Epidermal melanocyte (primary cell): ENCODE measurements at regions not wholly inside any gene's neighbourhood (a gene's known extent, or its start where the extent isn't known, plus 50 kb on each side); places are given as distances from the start of the nearest gene placed in this dataset.

Experiments used
- DNase-seq: peaks from one replicate; pipeline ENCODE4 v3.0.0; 2011; ENCODE audit warnings: low spot score; ENCODE audit not compliant: insufficient read length

- no peak for DNase-seq
These were observed 332.4 kb upstream of the TLE3 start for GRCh38 chr15:70430069-70430468.

- no peak for DNase-seq
These were observed 331.5 kb upstream of the TLE3 start for GRCh38 chr15:70429056-70429722.

GRCh38 chr15:70428211-70428822, 330.6 kb upstream of the TLE3 start:
- no peak for DNase-seq

- DNase-seq: no peak
These were observed 329.7 kb upstream of the TLE3 start for GRCh38 chr15:70427167-70428120.

- no peak for DNase-seq
These were observed 328.5 kb upstream of the TLE3 start for GRCh38 chr15:70426096-70426821.

- no peak for DNase-seq
These were observed 327.3 kb upstream of the TLE3 start for GRCh38 chr15:70424937-70425411.

- DNase-seq: no peak
These were observed 325.6 kb upstream of the TLE3 start for GRCh38 chr15:70423267-70423666.

- DNase-seq: no peak
These were observed 324.6 kb upstream of the TLE3 start for GRCh38 chr15:70422342-70422741.

GRCh38 chr15:70420948-70421482, 323.3 kb upstream of the TLE3 start:
- no peak for DNase-seq

GRCh38 chr15:70420086-70420947, 322.6 kb upstream of the TLE3 start:
- no peak for DNase-seq

- DNase-seq: no peak
These were observed 321.2 kb upstream of the TLE3 start for GRCh38 chr15:70418943-70419342.

GRCh38 chr15:70417535-70417934, 319.8 kb upstream of the TLE3 start:
- DNase-seq: no peak

- DNase-seq: no peak
These were observed 319.1 kb upstream of the TLE3 start for GRCh38 chr15:70416829-70417228.

GRCh38 chr15:70415398-70415797, 317.7 kb upstream of the TLE3 start:
- DNase-seq: no peak

GRCh38 chr15:70414626-70415025, 316.9 kb upstream of the TLE3 start:
- DNase-seq: no peak

- DNase-seq: no peak
These were observed 315.1 kb upstream of the TLE3 start for GRCh38 chr15:70412794-70413193.

- DNase-seq: no peak
These were observed 313.6 kb upstream of the TLE3 start for GRCh38 chr15:70411143-70411863.

GRCh38 chr15:70410371-70410985, 312.8 kb upstream of the TLE3 start:
- no peak for DNase-seq

- DNase-seq: no peak
These were observed 311.7 kb upstream of the TLE3 start for GRCh38 chr15:70409388-70409787.
